NCI-H446 (cell line): ENCODE measurements at regions not wholly inside any gene's neighbourhood (a gene's known extent, or its start where the extent isn't known, plus 50 kb on each side); places are given as distances from the start of the nearest gene placed in this dataset.
"Not testable (repeated sequence)": the region's sequence is repeated elsewhere in the genome, so short reads cannot be mapped to it uniquely, and the experiment has no call there.

Source experiments
- DNase-seq, 2 experiments: peaks; one replicate each; lab custom pipeline; 2025; lab: John Stamatoyannopoulos, UW

- DNase-seq, result no peak
Observed at GRCh38 chr4:116126794-116127193, 958.6 kb downstream of the TRAM1L1 start.

GRCh38 chr4:116122124-116122523, 963.3 kb downstream of the TRAM1L1 start:
- peak; percentile 31 to 61 for DNase-seq

- DNase-seq, result peak; percentile 66 to 79
Observed at GRCh38 chr4:116118221-116118620, 967.2 kb downstream of the TRAM1L1 start.

GRCh38 chr4:116112861-116113260, 972.5 kb downstream of the TRAM1L1 start:
- DNase-seq, result not testable (repeated sequence)

GRCh38 chr4:116110713-116111112, 974.7 kb downstream of the TRAM1L1 start:
- no peak for DNase-seq

- DNase-seq, result no peak
Observed at GRCh38 chr4:116108606-116109005, 976.8 kb downstream of the TRAM1L1 start.

- no peak for DNase-seq
Observed at GRCh38 chr4:116101321-116101720, 984.1 kb downstream of the TRAM1L1 start.

GRCh38 chr4:116099596-116099995, 985.8 kb downstream of the TRAM1L1 start:
- DNase-seq, result no peak

GRCh38 chr4:116097353-116097752, 983.9 kb upstream of the NDST4 start:
- not testable (repeated sequence) for DNase-seq

- DNase-seq, result no peak
Observed at GRCh38 chr4:116092961-116093360, 979.5 kb upstream of the NDST4 start.

GRCh38 chr4:116088771-116089170, 975.4 kb upstream of the NDST4 start:
- peak; percentile 40 to 71 for DNase-seq

GRCh38 chr4:116082808-116083366, 969.5 kb upstream of the NDST4 start:
- no peak for DNase-seq

GRCh38 chr4:116073051-116073450, 959.6 kb upstream of the NDST4 start:
- DNase-seq, result peak in 1 of 2 experiments; percentile 21

GRCh38 chr4:116070283-116070682, 956.9 kb upstream of the NDST4 start:
- DNase-seq, result no peak

- DNase-seq, result peak; percentile 31 to 45
Observed at GRCh38 chr4:116066711-116067245, 953.4 kb upstream of the NDST4 start.

GRCh38 chr4:116064331-116064730, 950.9 kb upstream of the NDST4 start:
- DNase-seq, result no peak

GRCh38 chr4:116059361-116059760, 945.9 kb upstream of the NDST4 start:
- no peak for DNase-seq

GRCh38 chr4:116058129-116058528, 944.7 kb upstream of the NDST4 start:
- DNase-seq, result no peak

- peak; percentile 52 to 64 for DNase-seq
Observed at GRCh38 chr4:116055857-116056827, 942.7 kb upstream of the NDST4 start.

- DNase-seq, result no peak
Observed at GRCh38 chr4:116027311-116027710, 913.9 kb upstream of the NDST4 start.

GRCh38 chr4:116024954-116025708, 911.7 kb upstream of the NDST4 start:
- DNase-seq, result peak; percentile 16 to 21

GRCh38 chr4:116023049-116023448, 909.6 kb upstream of the NDST4 start:
- DNase-seq, result no peak
